T-helper 17 cell (primary cell): ENCODE measurements at regions not wholly inside any gene's neighbourhood (a gene's known extent, or its start where the extent isn't known, plus 50 kb on each side); places are given as distances from the start of the nearest gene placed in this dataset.
"Not testable (repeated sequence)": the region's sequence is repeated elsewhere in the genome, so short reads cannot be mapped to it uniquely, and the experiment has no call there.

ENCODE experiments used
- ATAC-seq: fragments of 150-1000 bp; cut with Tn5 transposase; 2 replicates; pipeline ENCODE4 v1.10.0; 2021; ENCODE audit warnings: mild to moderate bottlenecking, moderate library complexity
- DNase-seq, 3 donors: peaks; one replicate each; pipeline versions ENCODE4 v3.0.0 to v3.0.0-alpha.2; 2020 to 2021
- H3K9me3 ChIP-seq: one replicate; pipeline ENCODE4 v1.7.0; 2013; ENCODE audit warnings: low read length, mild to moderate bottlenecking; ENCODE audit not compliant: control insufficient read depth, poor library complexity, severe bottlenecking
- H3K27ac Mint-ChIP-seq: one replicate; pipeline ENCODE4 v1.8.0; 2022; ENCODE audit warnings: mild to moderate bottlenecking, moderate library complexity, mixed read lengths
- H3K27me3 Mint-ChIP-seq: one replicate; pipeline ENCODE4 v1.8.0; 2022; ENCODE audit warnings: mixed read lengths
- H3K36me3 Mint-ChIP-seq: one replicate; pipeline ENCODE4 v1.8.0; 2022; ENCODE audit warnings: low read depth, mixed read lengths
- H3K4me1 Mint-ChIP-seq: one replicate; pipeline ENCODE4 v1.8.0; 2022; ENCODE audit warnings: mild to moderate bottlenecking, mixed read lengths
- H3K4me3 Mint-ChIP-seq: one replicate; pipeline ENCODE4 v1.8.0; 2022; ENCODE audit warnings: mild to moderate bottlenecking, moderate library complexity, mixed read lengths

DNA sequence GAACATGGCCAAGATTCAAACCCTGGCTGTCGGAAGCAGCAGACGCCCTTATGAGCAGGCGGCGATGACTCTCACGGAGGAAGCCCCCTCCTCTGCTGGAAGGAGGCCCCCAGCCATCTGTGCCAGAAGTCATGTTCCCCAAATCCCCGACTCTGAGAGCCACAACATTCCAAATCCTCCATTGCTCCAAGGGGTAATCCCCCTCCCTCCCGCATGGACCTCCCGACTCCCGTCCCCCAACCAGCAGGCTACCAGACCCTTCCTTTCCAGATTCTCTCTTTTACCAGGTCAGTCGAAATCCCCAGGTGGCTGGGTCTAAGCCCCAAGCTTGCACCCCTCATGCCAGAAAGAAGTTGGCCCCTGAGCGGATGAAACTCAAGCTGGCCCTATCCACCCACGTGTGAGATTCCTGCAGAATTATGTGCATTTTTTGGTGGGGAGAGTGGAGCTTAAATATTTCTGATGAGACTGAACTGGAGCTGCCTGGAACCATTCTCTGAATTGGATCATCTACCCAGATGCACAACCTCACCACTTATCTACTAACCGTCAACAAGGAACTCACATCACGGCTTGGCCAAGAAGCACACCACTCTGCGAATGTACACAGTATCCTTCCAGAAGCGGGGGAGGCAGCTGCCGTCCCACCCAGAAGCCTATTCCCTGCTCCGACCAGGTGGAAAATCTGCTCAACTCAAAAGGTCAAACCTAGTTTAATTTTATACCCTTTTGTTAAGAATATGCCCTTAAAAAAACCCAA is 283.5 kb downstream of the C16orf95 start:
- Mint-ChIP-seq H3K4me1 (no peaks in the 10 kb centered on the region), H3K27me3 (peaks cover 14% of the 10 kb centered on the region), H3K27ac (no peak overlapping the region), H3K36me3 (no peaks in the 10 kb centered on the region), H3K4me3 (no peak overlapping the region)
- no peak for ATAC-seq
- H3K9me3 ChIP-seq = no peaks in the 10 kb centered on the region
- no peak for DNase-seq

GRCh38 chr16:87034317-87034716 is 282.9 kb downstream of the C16orf95 start:
- Mint-ChIP-seq H3K36me3 (no peaks in the 10 kb centered on the region), H3K27ac (no peak overlapping the region), H3K27me3 (peaks cover 14% of the 10 kb centered on the region), H3K4me3 (no peak overlapping the region), H3K4me1 (peaks cover 3% of the 10 kb centered on the region)
- ATAC-seq (no peak), DNase-seq (no peak)
- H3K9me3 ChIP-seq = no peaks in the 10 kb centered on the region

DNA sequence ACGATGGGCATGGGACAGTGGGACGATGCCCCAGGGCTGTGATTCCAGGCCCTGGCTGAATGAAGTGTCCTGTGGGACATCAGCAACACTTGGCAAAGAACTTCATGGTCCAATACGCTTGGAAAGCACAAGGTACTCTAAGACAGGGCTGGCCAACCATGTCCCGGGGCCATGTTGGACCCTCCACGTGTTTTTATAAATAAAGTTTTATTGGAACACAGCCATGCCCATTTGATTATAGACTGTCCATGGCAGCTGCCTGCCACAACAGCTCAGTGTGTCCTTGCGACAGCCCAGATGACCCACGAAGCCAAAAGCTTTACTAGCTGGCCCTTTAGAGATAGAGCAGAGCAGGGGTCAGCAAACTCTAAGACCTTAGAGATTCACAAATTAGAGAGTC is 282.1 kb downstream of the C16orf95 start:
- DNase-seq (no peak), ATAC-seq (no peak)
- Mint-ChIP-seq H3K4me3 (no peak overlapping the region), H3K27ac (no peak overlapping the region), H3K36me3 (no peaks in the 10 kb centered on the region), H3K4me1 (peaks cover 3% of the 10 kb centered on the region), H3K27me3 (peaks cover 14% of the 10 kb centered on the region)
- H3K9me3 ChIP-seq = no peaks in the 10 kb centered on the region

- H3K27ac Mint-ChIP-seq = no peak overlapping the region
- peaks cover 3% of the 10 kb centered on the region for H3K4me1 Mint-ChIP-seq
- DNase-seq = no peak
- peaks cover 20% of the 10 kb centered on the region for H3K27me3 Mint-ChIP-seq
- H3K36me3 Mint-ChIP-seq = no peaks in the 10 kb centered on the region
- no peak overlapping the region for H3K4me3 Mint-ChIP-seq
- no peak for ATAC-seq
- H3K9me3 ChIP-seq = no peaks in the 10 kb centered on the region
Observed at GRCh38 chr16:87037012-87037411, 280.2 kb downstream of the C16orf95 start.

DNA sequence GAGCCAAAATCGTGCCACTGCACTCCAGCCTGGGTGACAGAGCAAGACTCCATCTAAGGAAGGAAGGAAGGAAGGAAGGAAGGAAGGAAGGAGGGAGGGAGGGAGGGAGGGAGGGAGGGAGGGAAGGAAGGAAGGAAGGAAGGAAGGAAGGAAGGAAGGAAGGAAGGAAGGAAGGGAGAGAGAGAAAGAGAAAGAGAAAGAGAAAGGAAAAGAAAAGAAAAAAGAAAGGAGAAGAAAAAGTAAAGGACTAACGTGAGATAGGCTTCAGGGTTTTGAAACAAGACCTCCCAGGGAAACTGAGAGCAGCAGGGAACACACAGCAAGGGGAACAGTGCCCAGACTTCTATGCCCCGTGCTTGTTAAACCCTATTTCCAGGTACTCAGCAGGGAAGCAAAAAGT is 278.7 kb downstream of the C16orf95 start:
- not testable (repeated sequence) for H3K27ac Mint-ChIP-seq, DNase-seq, ATAC-seq, H3K4me3 Mint-ChIP-seq, H3K9me3 ChIP-seq, H3K4me1 Mint-ChIP-seq, H3K36me3 Mint-ChIP-seq
- H3K27me3 Mint-ChIP-seq = peaks cover 26% of the 10 kb centered on the region

DNA sequence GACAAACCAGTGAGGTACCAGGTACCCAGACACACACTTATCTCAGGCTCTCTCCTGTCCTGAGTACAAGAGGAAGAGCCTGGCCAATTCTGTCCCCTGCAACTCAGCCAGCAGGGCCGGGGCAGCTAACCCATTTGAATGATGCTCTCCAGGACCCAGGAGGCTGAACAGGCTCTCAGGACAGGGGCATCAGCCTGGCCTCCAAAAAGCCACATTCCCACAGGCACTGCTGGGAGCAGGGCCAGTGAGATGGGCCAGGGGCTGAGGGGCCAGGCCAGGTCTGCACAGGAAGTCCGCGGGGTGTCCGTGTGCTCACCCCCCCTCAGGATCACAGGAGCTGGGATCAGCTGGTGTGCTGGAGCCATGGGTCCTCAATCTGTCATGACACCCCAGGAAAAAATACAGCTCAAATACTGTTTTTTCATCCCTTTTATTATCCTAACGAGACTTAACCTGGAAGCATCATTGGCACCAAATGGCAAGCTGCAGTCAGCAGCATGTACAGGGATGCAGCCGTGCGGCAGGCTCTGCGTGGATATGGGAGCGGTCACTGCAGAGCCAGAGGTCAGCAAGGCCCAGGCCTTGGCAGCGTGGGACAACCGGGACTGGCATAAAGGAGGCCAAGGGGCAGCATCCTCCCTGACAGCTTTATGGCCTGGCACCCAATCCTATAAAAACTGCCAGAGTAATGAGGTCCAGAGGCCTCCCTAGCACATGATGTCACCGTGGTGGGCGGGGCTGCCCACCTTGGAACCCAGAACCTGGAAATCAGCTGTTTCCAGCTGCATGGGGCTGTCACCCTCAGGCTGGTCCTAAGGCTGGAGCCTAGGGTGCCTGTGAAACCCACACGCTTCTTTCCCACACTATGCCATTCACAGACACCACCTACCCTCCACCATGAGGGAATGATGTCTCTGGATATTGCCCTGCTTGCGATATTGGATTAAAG is 276.7 kb downstream of the C16orf95 start:
- Mint-ChIP-seq H3K27me3 (peaks cover 22% of the 10 kb centered on the region), H3K36me3 (no peaks in the 10 kb centered on the region), H3K27ac (no peak overlapping the region), H3K4me3 (no peak overlapping the region), H3K4me1 (peaks cover 6% of the 10 kb centered on the region)
- DNase-seq = no peak
- ATAC-seq = no peak
- no peaks in the 10 kb centered on the region for H3K9me3 ChIP-seq

- Mint-ChIP-seq H3K4me1 (peaks cover 6% of the 10 kb centered on the region), H3K36me3 (no peaks in the 10 kb centered on the region), H3K27me3 (peaks cover 28% of the 10 kb centered on the region), H3K27ac (no peak overlapping the region), H3K4me3 (no peak overlapping the region)
- ATAC-seq = no peak
- no peaks in the 10 kb centered on the region for H3K9me3 ChIP-seq
- no peak for DNase-seq
Observed at GRCh38 chr16:87041286-87041685, 275.9 kb downstream of the C16orf95 start.

DNA sequence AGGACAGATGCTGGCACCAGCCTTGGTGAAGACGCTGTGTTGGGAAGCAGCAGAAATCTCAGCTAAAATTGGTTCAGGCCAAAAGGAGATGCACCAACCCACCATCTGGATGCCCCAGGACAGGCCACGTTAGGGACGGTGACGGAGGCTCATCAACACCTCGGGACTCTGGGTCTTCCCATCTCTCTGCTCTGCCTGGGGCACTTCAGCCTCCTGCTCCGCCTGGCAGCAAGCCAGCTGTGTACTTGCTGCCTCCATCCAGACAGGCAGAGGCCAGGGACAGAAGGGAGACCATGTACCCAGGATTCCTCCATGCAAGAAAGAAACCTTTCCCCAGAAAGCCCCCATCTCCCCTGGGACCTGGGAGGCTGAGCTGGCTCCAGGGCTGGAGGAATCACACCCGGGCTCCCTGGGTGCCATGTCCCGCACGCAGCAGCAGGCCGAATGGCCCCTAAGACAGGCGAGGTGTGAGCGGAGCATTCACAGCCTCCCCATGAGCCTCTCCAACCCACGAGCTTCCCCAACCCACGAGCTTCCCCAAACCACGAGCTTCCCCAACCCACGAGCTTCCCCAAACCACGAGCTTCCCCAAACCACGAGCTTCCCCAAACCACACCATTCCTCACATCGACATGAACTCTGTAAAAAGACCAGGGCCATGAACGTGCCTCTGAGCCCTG is 274.5 kb downstream of the C16orf95 start:
- no peak for DNase-seq
- Mint-ChIP-seq H3K27me3 (peaks cover 28% of the 10 kb centered on the region), H3K27ac (no peak overlapping the region), H3K4me1 (peaks cover 6% of the 10 kb centered on the region), H3K36me3 (no peaks in the 10 kb centered on the region), H3K4me3 (no peak overlapping the region)
- H3K9me3 ChIP-seq = no peaks in the 10 kb centered on the region
- no peak for ATAC-seq

DNA sequence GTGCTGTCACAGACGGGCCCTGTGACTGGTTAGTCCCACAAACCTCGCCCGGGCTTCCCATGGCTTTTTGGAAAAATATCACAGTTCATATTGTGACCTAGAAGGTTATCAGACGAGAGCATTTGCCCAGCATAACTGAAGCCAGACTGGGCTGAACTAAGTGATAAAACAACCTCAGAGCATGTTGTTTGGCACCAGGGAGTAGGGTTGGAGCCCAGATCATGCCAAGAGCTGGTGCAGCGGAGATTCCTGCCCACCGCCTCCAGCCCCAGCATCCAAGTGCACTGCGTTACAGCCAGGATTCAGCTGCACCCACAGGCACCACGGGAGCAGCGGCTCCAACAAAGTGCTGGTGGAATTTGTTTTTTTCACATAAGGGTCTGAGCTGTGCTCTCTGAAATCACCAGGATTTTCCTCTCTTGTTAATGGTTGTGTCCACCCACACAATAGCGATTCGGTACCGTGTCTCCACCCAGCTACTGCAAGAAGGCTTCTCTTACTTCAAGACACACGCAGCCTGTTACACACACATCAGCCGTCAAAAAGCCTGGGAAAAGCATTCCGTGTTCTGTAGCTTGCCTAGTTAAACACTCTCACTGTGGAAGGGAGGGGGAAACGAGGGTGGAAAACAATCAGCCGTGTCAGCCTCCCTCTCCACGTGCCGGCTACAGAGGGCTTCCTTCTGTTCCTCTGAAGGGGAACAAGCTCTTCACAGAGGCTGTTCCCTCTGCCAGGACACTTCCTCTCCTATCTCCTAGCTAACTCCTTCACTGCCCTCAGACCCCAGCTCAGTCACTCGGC is 273.8 kb downstream of the C16orf95 start:
- H3K27me3 Mint-ChIP-seq = peaks cover 28% of the 10 kb centered on the region
- no peak overlapping the region for H3K4me3 Mint-ChIP-seq
- no peaks in the 10 kb centered on the region for H3K9me3 ChIP-seq
- ATAC-seq (no peak), DNase-seq (no peak)
- peaks cover 6% of the 10 kb centered on the region for H3K4me1 Mint-ChIP-seq
- H3K27ac Mint-ChIP-seq = no peak overlapping the region
- no peaks in the 10 kb centered on the region for H3K36me3 Mint-ChIP-seq

DNA sequence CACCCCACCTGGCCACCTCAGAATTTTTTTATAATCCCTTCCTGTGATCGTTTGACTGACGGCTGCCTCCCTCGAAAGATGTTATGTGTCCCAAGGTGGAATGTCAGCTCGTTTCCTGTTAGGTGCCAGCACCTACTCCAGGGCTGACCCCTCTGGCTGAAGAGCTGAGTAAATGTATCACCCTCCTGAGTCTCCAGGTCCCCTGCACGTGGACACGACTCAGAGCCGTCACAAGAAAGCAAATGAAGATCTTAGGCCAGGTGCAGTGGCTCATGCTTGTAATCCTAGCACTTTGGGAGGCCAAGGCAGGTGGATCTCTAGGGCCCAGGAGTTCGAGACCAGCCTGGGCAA is 273.2 kb downstream of the C16orf95 start:
- Mint-ChIP-seq H3K4me1 (peaks cover 5% of the 10 kb centered on the region), H3K36me3 (no peaks in the 10 kb centered on the region), H3K27ac (no peak overlapping the region), H3K4me3 (no peak overlapping the region), H3K27me3 (peaks cover 28% of the 10 kb centered on the region)
- no peak for ATAC-seq
- no peak for DNase-seq
- no peaks in the 10 kb centered on the region for H3K9me3 ChIP-seq

DNA sequence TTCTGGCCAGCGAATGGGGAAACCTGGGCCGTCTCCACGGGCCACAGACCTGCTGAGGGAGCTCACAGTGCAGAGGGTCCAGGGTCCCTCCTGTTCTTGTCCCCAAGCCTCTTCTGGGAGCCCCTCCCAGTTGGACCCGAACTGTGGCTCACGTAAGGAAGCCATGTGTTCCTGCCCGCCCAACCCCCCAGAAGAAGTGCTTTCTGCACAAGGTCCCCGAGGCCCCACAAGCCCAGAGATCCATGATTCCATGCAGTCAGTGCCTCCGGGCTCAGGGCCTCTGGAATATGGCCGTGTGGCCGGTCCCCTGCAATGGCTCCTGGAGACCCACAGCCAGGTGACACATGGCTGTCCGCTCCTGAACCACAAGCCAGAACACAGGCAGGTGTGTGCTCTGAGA is 272.4 kb downstream of the C16orf95 start:
- Mint-ChIP-seq H3K27ac (no peak overlapping the region), H3K4me3 (no peak overlapping the region), H3K4me1 (peaks cover 3% of the 10 kb centered on the region), H3K27me3 (peaks cover 28% of the 10 kb centered on the region), H3K36me3 (no peaks in the 10 kb centered on the region)
- DNase-seq (no peak), ATAC-seq (no peak)
- no peaks in the 10 kb centered on the region for H3K9me3 ChIP-seq

GRCh38 chr16:87045466-87046216 is 271.6 kb downstream of the C16orf95 start:
- Mint-ChIP-seq H3K4me3 (no peak overlapping the region), H3K4me1 (peaks cover 3% of the 10 kb centered on the region), H3K27me3 (peaks cover 32% of the 10 kb centered on the region), H3K27ac (no peak overlapping the region), H3K36me3 (no peaks in the 10 kb centered on the region)
- no peak for DNase-seq
- no peaks in the 10 kb centered on the region for H3K9me3 ChIP-seq
- ATAC-seq = no peak
